ENCODE measurements at regions not wholly inside any gene's neighbourhood (a gene's known extent, or its start where the extent isn't known, plus 50 kb on each side); places are given as distances from the start of the nearest gene placed in this dataset.

GRCh38 chr13:105785436-105785835 is 750.0 kb downstream of the EFNB2 start:
- H3K4me3 ChIP-seq, result no peak overlapping the region
- H3K9me3 ChIP-seq, result peaks cover 0 to 6% of the 10 kb centered on the region in 2 donors
- no peak for DNase-seq (ENCODE audit: low spot score)
- H3K27me3 ChIP-seq, result no peaks in the 10 kb centered on the region
- no peaks in the 10 kb centered on the region for H3K36me3 ChIP-seq
- H3K4me1 ChIP-seq, result no peaks in the 10 kb centered on the region
- TF ChIP-seq, protein P1, sequence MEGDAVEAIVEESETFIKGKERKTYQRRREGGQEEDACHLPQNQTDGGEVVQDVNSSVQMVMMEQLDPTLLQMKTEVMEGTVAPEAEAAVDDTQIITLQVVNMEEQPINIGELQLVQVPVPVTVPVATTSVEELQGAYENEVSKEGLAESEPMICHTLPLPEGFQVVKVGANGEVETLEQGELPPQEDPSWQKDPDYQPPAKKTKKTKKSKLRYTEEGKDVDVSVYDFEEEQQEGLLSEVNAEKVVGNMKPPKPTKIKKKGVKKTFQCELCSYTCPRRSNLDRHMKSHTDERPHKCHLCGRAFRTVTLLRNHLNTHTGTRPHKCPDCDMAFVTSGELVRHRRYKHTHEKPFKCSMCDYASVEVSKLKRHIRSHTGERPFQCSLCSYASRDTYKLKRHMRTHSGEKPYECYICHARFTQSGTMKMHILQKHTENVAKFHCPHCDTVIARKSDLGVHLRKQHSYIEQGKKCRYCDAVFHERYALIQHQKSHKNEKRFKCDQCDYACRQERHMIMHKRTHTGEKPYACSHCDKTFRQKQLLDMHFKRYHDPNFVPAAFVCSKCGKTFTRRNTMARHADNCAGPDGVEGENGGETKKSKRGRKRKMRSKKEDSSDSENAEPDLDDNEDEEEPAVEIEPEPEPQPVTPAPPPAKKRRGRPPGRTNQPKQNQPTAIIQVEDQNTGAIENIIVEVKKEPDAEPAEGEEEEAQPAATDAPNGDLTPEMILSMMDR (IDR thresholded peaks at IDR 0.05), result no peak
- H3K27ac ChIP-seq, result no peak overlapping the region

DNA sequence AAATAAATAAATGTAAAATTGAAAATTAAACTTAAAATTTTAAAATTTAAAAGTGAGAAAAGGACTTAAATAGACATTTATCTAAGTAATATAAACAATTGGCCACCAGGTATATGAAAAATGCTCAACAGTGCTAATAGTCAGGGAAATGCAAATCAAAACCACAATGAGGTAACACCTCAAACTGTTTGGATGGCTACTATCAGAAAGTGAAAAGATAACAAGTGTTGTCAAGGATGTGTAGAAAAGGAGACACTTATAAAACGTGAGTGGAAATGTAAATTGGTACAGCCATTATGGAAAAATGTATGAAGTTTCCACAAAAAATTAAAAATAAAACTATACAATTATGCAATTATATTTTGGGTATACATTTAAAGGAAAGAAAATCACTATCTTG is 752.2 kb downstream of the EFNB2 start:
- Histone ChIP-seq H3K36me3 (no peaks in the 10 kb centered on the region), H3K27me3 (no peaks in the 10 kb centered on the region), H3K4me3 (no peak overlapping the region), H3K9me3 (peaks cover 0 to 6% of the 10 kb centered on the region in 2 donors), H3K27ac (no peak overlapping the region), H3K4me1 (no peaks in the 10 kb centered on the region)
- TF ChIP-seq, protein P1 (IDR thresholded peaks at IDR 0.05), result no peak
- DNase-seq (ENCODE audit: low spot score), result no peak

DNA sequence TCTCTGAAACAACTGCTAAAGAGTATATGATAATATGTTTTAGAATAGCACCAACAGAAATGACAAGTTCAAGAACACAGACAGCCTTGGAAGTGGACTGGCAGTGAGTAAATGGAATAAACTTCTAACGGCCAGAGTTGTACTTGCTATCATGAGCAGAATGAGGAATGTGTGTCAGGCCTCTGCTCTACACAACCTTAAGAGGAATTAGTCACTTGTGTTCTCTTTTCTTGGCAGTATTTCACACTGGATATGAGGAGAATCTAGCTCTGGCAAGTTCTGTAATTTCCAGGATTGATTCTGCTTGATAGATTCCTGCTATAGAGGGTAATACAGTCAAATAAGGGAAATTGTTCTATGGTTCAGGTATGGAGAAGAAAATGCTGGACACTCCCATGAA is 757.3 kb downstream of the EFNB2 start:
- no peaks in the 10 kb centered on the region for H3K27me3 ChIP-seq
- H3K27ac ChIP-seq, result no peak overlapping the region
- TF ChIP-seq, protein P1 (IDR thresholded peaks at IDR 0.05), result no peak

DNA sequence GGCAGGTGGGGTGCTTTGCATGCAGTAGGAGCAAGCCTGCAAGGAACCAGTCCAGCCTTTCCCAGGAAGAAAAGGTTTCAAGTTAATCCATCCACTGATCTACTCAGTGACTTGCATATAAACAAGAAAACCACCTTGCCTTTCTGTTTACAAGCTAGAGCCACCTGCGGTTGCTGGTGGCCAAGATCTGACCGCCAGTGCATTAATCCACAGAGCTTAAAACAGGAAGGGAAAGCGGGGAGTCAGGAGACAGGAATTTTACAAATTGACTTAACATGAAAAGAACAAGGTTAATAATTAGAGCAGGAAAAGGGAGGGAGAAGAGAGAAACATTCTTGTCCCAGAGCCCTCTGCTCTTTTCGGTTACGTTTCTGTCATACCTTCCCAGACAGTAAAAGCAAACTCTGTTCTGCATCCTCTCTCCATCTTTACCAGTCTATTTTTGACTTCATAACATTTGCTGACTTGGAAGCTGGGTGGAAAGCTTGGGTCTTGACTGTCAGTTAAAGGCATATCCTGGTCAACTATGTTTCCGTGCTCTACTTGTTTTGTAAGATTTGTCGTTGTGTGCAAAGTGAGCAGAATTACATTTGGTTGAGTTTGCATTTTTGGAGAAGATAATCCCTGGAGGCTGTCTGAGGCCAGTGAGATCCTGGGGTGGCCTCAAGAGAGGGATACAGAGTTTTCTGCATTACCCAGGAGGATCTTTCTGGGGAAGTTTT is 760.6 kb downstream of the EFNB2 start:
- TF ChIP-seq, protein P1 (IDR thresholded peaks at IDR 0.05), result no peak
- no peak overlapping the region for H3K4me3 ChIP-seq
- no peak overlapping the region for H3K27ac ChIP-seq
- no peaks in the 10 kb centered on the region for H3K36me3 ChIP-seq
- no peaks in the 10 kb centered on the region for H3K4me1 ChIP-seq
- H3K9me3 ChIP-seq, result no peaks in the 10 kb centered on the region
- no peak for DNase-seq (ENCODE audit: low spot score)
- H3K27me3 ChIP-seq, result no peaks in the 10 kb centered on the region

More for the DNA sequence above, 757.3 kb downstream of the EFNB2 start:
- DNase-seq (ENCODE audit: low spot score), result no peak
- Histone ChIP-seq H3K36me3 (no peaks in the 10 kb centered on the region), H3K4me1 (no peaks in the 10 kb centered on the region), H3K4me3 (no peak overlapping the region), H3K9me3 (peaks cover 0 to 6% of the 10 kb centered on the region in 2 donors)

GRCh38 chr13:105773863-105774538 is 761.5 kb downstream of the EFNB2 start:
- Histone ChIP-seq H3K4me3 (no peak overlapping the region), H3K4me1 (no peaks in the 10 kb centered on the region)

More at GRCh38 chr13:105773863-105774538, 761.5 kb downstream of the EFNB2 start:
- no peaks in the 10 kb centered on the region for H3K36me3 ChIP-seq
- no peak for DNase-seq (ENCODE audit: low spot score)
- H3K27ac ChIP-seq, result no peak overlapping the region
- H3K27me3 ChIP-seq, result no peaks in the 10 kb centered on the region
- TF ChIP-seq, protein P1 (IDR thresholded peaks at IDR 0.05), result no peak
- no peaks in the 10 kb centered on the region for H3K9me3 ChIP-seq

All from right atrium auricular region (tissue), 2 donors.